GM20431 (cell line): ENCODE measurements at regions not wholly inside any gene's neighbourhood (a gene's known extent, or its start where the extent isn't known, plus 50 kb on each side); places are given as distances from the start of the nearest gene placed in this dataset.

Experiments
- in situ Hi-C: fragments of 300-500 bp; cut with MseI, MboI; formaldehyde crosslinking; loops from one replicate; pipeline ENCODE4 v1.15.0; 2020; ENCODE audit warnings: low sequenced_read_pairs; ENCODE audit not compliant: unreplicated experiment

- in situ Hi-C loops = no loop called here
Observed at GRCh38 chr1:198901266-198901665, 262.4 kb downstream of the PTPRC start.

- in situ Hi-C loops = no loop called here
Observed at GRCh38 chr1:198902655-198903054, 263.8 kb downstream of the PTPRC start.

GRCh38 chr1:198903203-198903602, 264.4 kb downstream of the PTPRC start:
- in situ Hi-C loops = no loop called here

- in situ Hi-C loops = no loop called here
Observed at GRCh38 chr1:198903621-198904020, 264.8 kb downstream of the PTPRC start.

- in situ Hi-C loops = no loop called here
Observed at GRCh38 chr1:198904321-198904720, 265.5 kb downstream of the PTPRC start.

- in situ Hi-C loops = no loop called here
Observed at GRCh38 chr1:198906739-198907422, 268.0 kb downstream of the PTPRC start.

GRCh38 chr1:198907423-198907746, 268.5 kb downstream of the PTPRC start:
- in situ Hi-C loops = no loop called here

- in situ Hi-C loops = no loop called here
Observed at GRCh38 chr1:198908995-198909394, 270.2 kb downstream of the PTPRC start.

DNA sequence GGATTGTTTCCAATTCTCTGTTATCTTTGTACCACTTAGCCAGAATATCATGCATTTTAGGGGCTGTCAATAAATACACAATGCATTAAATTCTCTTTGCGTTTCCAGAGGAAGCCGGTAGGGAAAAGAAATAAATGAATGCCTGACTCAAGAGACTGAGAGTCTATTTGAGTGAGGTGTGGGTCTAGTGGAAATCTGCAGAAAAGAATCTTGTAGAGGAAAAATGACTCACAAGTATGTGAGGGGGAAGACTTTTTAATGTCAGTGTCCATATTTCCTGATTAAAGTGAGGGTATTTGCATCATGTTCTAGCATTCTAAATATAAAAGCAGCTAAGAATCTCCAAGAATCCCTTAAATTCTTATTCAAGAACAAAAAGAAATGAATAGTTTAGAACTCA, 271.1 kb downstream of the PTPRC start:
- in situ Hi-C loops = no loop called here

GRCh38 chr1:198910816-198911215, 272.0 kb downstream of the PTPRC start:
- in situ Hi-C loops = no loop called here

DNA sequence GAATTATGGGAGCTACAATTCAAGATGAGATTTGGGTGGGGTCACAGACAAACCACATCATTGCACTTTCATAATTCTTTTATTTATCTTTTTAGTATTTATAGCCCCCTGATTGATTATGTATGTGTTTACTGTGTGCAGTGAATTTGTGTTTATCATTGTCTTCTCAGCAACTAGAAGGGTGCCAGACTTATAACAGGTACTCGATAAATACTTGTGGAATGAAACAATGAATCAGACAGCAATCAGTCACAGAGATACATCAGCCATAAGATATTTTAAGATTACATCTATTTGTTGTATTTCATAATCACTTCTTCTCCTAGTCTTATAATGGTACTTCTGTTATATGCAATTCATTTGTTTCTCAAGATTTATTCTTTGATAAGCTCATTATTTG, 273.2 kb downstream of the PTPRC start:
- in situ Hi-C loops = no loop called here

- in situ Hi-C loops = no loop called here
Observed at GRCh38 chr1:198913667-198914066, 274.8 kb downstream of the PTPRC start.

DNA sequence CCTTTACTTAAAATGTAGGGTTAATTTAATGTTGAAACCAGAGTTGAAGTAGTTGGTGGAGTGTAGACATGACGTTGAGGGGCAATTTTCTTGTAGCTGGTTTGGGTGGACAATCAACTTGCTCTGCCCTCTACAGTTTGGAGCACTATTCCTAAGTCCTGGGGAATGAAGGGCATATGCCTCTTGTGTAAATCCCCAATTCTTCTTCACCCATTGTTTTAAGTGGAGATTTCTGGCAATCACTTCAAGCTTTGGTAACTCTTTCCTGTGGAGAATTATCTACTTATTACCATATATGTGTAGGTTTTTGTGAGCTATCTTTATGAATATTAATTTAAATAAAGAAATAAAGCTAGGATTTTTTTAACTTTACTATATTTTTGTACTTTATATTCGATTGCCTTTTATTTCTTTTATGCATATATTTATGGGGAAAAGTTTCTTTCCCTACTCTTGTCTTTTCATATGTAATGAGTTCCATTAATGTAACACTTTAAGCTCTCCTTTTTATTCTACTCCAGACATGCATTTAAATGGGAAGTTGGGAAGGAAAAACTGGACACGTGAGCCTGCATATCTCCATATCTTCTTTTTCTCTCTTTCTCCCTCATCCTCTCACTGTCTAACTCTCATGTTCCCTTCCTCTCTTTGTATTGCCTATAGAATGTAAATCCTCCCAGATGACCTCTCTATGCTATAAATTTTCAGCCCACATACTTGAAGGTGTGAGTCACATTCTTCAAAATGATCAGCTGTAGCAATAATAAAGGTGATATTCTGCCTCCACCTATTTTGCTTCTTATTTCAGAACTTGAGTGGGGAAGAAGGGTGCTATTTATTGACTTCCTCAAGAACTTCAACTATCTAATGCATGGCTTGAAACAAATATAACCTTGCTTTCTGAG, 276.7 kb downstream of the PTPRC start:
- in situ Hi-C loops = no loop called here

GRCh38 chr1:198917226-198917625, 278.4 kb downstream of the PTPRC start:
- in situ Hi-C loops = no loop called here

GRCh38 chr1:198918920-198919319, 280.1 kb downstream of the PTPRC start:
- in situ Hi-C loops = no loop called here

- in situ Hi-C loops = no loop called here
Observed at GRCh38 chr1:198919667-198920398, 281.0 kb downstream of the PTPRC start.

DNA sequence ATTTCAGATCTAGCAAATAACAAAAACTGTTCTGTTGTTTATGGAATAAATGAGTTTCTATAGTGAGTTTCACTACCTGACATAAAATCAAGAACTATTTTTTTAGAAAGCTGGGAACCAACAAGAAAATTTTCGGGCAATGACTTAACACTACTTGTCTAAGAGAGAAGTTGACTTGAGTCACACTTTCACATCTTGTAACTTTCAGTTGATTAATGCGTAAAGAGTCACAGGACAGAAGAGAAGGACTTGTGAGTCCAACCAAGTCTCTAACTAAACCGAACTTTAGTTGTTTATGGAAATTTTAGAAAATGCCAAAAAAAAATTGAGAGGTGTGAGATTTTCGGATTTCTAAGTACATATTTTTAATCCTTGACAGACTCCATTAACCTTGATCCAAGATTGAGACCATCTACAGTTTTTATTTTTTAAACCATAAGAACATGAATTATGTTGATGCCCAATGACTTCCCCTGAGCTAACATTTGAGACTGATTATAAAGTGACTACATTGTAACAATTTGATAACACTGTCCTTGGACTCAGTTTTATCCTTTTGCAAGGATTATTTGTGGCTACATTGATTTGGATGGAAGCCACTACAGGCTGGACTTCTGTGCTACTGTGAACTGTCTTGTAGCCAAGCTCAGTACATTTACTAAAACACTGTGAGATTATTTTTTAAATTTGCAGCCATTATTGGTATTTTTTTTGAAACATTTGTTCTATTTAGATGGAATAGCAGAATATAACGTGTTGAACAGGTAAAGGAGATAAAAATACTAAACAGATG, 284.0 kb downstream of the PTPRC start:
- in situ Hi-C loops = no loop called here

GRCh38 chr1:198923993-198924392, 285.2 kb downstream of the PTPRC start:
- in situ Hi-C loops = no loop called here

GRCh38 chr1:198925567-198925966, 286.7 kb downstream of the PTPRC start:
- in situ Hi-C loops = no loop called here

- in situ Hi-C loops = no loop called here
Observed at GRCh38 chr1:198927129-198927528, 288.3 kb downstream of the PTPRC start.
